Ascending aorta (tissue), 2 donors: ENCODE measurements at regions not wholly inside any gene's neighbourhood (a gene's known extent, or its start where the extent isn't known, plus 50 kb on each side); places are given as distances from the start of the nearest gene placed in this dataset.

ENCODE experiments used
- DNase-seq, 2 donors: peaks; one replicate each; pipeline ENCODE4 v3.0.0-alpha.2; 2019; ENCODE audit warnings: low spot score in 2 of 2
- H3K27ac ChIP-seq, 2 donors: fragments of 200-600 bp; sonication (generic); one replicate each; pipeline ENCODE4 v1.5.1; 2016 to 2017; ENCODE audit warnings: mild to moderate bottlenecking in 1 of 2
- H3K27me3 ChIP-seq: fragments of 200-600 bp; sonication (generic); one replicate; pipeline ENCODE4 v1.5.1; 2017
- H3K36me3 ChIP-seq, 2 donors: fragments of 200-600 bp; sonication (generic); one replicate each; pipeline ENCODE4 v1.5.1; 2016
- H3K4me1 ChIP-seq, 2 donors: fragments of 200-600 bp; sonication (generic); one replicate each; pipeline ENCODE4 v1.5.1; 2016 to 2017; ENCODE audit warnings: mild to moderate bottlenecking in 1 of 2
- H3K4me3 ChIP-seq, 2 donors: fragments of 200-600 bp; sonication (generic); one replicate each; pipeline ENCODE4 v1.5.1; 2016 to 2017; ENCODE audit warnings: mild to moderate bottlenecking in 1 of 2
- H3K9me3 ChIP-seq, 2 donors: fragments of 200-600 bp; sonication (generic); one replicate each; pipeline ENCODE4 v1.5.1; 2016
- intact Hi-C: fragments of 100-400 bp; cut with DNase I; formaldehyde crosslinking; loops from one replicate; pipeline ENCODE4 v1.15.1; 2023
- TF ChIP-seq, protein P1 (sequence below), 3 experiments: fragments of 200-600 bp in 2 of 3; fragments of 450-650 bp in 1 of 3; sonication (generic) in 2 of 3; IDR thresholded peaks; one replicate each; pipeline ENCODE4 v1.5.1; 2016 to 2019; ENCODE audit warnings: antibody characterized with exemption in 3 of 3, mild to moderate bottlenecking in 1 of 3, moderate library complexity in 1 of 3

DNA sequence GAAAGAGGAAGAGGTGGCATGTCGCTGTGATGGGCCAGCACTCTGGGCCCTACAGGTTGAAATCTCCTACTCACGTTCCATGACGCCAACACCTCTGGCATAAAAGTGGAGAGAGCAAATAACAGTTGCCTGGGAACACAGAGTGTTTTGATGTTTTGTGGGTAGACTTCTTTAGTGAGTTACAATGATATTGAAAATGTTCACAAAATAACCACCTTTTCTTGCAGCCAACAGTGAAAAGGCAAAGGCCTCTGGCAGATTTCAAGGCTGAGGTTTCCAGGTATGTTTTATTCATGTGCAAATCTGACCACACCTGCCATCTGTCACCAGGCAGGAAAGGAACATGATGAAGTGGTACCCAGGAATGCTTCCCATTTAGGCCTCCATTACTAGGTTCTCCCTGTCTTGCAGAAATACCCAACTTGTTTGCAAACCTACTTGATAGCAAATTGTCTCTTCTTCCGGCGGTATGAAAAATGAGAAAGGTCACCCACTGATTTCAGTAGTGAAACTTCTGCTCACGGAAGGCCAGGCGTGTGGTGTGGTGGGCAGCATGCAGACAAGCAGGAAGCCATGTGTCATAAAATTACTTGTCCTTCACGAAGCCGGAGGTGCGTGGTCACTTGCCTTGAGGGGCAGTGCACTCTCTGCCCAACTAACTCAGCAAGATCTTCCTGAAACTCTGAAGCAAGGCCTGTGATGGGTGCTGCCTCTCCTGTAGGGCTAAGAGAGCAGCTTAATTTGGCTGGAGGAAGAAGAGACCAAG is 299.1 kb upstream of the PRDM1 start:
- H3K27me3 ChIP-seq: no peaks in the 10 kb centered on the region
- TF ChIP-seq, protein P1, sequence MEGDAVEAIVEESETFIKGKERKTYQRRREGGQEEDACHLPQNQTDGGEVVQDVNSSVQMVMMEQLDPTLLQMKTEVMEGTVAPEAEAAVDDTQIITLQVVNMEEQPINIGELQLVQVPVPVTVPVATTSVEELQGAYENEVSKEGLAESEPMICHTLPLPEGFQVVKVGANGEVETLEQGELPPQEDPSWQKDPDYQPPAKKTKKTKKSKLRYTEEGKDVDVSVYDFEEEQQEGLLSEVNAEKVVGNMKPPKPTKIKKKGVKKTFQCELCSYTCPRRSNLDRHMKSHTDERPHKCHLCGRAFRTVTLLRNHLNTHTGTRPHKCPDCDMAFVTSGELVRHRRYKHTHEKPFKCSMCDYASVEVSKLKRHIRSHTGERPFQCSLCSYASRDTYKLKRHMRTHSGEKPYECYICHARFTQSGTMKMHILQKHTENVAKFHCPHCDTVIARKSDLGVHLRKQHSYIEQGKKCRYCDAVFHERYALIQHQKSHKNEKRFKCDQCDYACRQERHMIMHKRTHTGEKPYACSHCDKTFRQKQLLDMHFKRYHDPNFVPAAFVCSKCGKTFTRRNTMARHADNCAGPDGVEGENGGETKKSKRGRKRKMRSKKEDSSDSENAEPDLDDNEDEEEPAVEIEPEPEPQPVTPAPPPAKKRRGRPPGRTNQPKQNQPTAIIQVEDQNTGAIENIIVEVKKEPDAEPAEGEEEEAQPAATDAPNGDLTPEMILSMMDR (IDR thresholded peaks at IDR 0.05): no peak
- no peak overlapping the region for H3K27ac ChIP-seq
- no peak overlapping the region for H3K4me3 ChIP-seq
- intact Hi-C loops: no loop called here
- no peaks in the 10 kb centered on the region for H3K4me1 ChIP-seq
- H3K9me3 ChIP-seq: no peaks in the 10 kb centered on the region
- no peak for DNase-seq
- no peaks in the 10 kb centered on the region for H3K36me3 ChIP-seq

DNA sequence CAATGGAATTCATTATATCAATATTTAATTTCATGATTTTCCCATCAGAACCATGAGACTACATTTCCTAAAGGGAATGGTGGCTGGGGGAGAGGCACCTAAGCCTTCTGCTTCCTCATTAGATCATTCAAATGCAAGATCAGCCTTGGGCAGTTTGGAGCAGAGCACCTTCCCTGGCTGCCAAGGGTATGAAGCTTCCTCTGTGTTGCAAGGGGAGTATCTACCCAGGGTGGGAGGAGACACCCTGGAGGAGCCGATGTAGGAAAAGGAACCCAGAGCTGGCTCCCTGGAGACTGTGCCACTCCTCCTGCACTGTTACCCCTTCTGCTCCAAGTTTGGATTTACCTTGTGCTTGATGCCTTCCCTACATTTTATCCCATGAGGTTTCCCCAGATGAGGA is 299.7 kb upstream of the PRDM1 start:
- H3K27me3 ChIP-seq: no peaks in the 10 kb centered on the region
- no peak overlapping the region for H3K27ac ChIP-seq
- H3K4me1 ChIP-seq: no peaks in the 10 kb centered on the region
- TF ChIP-seq, protein P1 (IDR thresholded peaks at IDR 0.05): no peak
- no peaks in the 10 kb centered on the region for H3K9me3 ChIP-seq
- no peak for DNase-seq
- H3K4me3 ChIP-seq: no peak overlapping the region
- intact Hi-C loops: no loop called here
- H3K36me3 ChIP-seq: no peaks in the 10 kb centered on the region

DNA sequence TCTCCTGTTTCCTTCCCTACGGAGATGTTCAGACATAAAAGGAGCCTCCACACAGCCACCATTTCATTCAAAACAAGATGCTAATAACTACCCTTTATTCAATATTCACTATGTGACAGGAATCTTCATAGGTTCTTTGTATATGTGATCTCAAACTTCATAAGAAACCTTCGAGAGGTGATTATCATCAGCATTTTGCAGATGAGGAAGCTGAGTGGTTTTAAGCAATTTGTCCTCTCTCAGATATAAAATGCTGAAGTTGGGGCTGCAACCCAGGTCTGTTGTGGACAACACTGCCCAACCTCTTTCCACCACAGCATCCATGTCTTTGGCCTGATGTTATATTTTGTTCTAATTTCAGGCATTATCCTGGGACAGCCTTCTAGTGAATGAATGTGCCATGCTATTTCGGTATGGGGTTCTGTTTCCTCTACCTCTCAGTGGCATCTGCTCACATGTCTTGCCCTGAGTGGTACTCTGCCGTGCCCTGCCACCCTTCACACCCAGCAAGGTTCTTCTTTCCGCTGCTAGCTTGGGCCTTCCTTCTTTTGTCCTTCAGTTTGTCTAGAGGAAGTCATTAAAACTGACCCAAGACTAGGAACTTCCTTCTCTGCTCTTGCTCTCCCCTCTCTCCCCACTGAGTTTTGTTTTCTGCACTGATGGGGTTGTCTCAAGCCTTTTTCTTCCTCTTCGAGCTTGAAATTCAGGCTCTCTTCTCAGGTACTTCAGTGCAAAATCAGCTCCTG is 300.9 kb upstream of the PRDM1 start:
- no peaks in the 10 kb centered on the region for H3K27me3 ChIP-seq
- DNase-seq: no peak
- no peaks in the 10 kb centered on the region for H3K4me1 ChIP-seq
- TF ChIP-seq, protein P1 (IDR thresholded peaks at IDR 0.05): no peak
- no peaks in the 10 kb centered on the region for H3K9me3 ChIP-seq
- H3K36me3 ChIP-seq: no peaks in the 10 kb centered on the region
- intact Hi-C loops: no loop called here
- H3K4me3 ChIP-seq: no peak overlapping the region
- no peak overlapping the region for H3K27ac ChIP-seq

DNA sequence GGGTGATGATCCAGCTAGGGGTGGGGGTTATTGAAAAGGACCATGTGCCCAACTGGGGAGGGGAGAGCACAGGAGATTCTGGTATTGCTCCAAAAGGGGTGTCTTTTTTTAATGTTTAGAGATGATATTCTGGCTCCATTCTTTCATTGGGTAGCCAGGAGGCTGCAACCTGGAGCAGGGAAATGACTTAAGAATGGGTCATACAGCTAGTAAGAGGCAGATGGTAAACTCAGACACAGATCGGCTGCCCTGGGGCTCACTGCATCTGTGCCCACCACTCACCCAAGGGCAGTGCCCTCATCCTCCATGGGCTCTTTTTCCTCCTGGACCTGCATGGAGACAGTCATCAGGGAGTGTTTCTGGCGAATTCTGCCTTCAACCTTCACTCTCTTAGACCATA is 302.0 kb upstream of the PRDM1 start:
- no peaks in the 10 kb centered on the region for H3K9me3 ChIP-seq
- TF ChIP-seq, protein P1 (IDR thresholded peaks at IDR 0.05): no peak
- no peak overlapping the region for H3K27ac ChIP-seq
- no peaks in the 10 kb centered on the region for H3K36me3 ChIP-seq
- H3K27me3 ChIP-seq: no peaks in the 10 kb centered on the region
- intact Hi-C loops: no loop called here
- no peak overlapping the region for H3K4me3 ChIP-seq
- H3K4me1 ChIP-seq: no peaks in the 10 kb centered on the region
- DNase-seq: no peak

DNA sequence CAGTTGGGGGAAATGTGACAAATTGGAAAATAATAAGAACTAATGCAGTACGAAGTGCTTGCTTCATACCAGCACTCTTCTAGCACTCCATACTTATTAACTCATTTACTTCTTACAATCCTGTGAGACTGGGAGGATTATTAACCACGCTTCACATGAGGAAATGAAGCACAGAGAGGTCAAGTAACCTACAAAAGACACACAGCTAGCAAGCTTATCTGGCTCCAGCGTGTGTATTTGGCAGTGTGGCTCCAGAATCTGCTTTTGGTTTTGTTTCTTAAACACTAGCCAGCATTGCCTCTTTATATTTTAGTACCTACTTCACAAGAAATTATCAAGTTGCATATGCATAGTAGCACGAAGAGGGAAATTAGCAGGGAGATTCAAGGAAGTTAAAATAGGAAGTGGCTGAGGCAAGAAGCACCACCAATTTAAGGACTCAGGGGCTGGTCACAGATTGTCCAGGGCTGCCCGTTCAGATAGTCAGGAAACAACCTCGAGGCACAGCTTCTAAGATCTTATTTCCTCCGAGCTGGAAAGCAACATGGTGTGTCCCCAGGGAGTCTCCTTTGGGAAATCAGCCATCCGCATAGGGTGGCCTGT is 302.7 kb upstream of the PRDM1 start:
- no peak overlapping the region for H3K4me3 ChIP-seq
- no peaks in the 10 kb centered on the region for H3K4me1 ChIP-seq
- H3K9me3 ChIP-seq: no peaks in the 10 kb centered on the region
- intact Hi-C loops: no loop called here
- H3K27ac ChIP-seq: no peak overlapping the region
- DNase-seq: no peak
- no peaks in the 10 kb centered on the region for H3K36me3 ChIP-seq
- H3K27me3 ChIP-seq: no peaks in the 10 kb centered on the region
- TF ChIP-seq, protein P1 (IDR thresholded peaks at IDR 0.05): no peak
